Endometrial microvascular endothelial cells (primary cell): ENCODE measurements at regions not wholly inside any gene's neighbourhood (a gene's known extent, or its start where the extent isn't known, plus 50 kb on each side); places are given as distances from the start of the nearest gene placed in this dataset.

ENCODE experiments used
- in situ Hi-C: cut with HindIII; loops from 2 replicates; pipeline ENCODE4 v1.10.0; 2017; ENCODE audit warnings: low sequenced_read_pairs, low pct_unique_long_range_greater_than_20kb; ENCODE audit errors: inconsistent ontology term

DNA sequence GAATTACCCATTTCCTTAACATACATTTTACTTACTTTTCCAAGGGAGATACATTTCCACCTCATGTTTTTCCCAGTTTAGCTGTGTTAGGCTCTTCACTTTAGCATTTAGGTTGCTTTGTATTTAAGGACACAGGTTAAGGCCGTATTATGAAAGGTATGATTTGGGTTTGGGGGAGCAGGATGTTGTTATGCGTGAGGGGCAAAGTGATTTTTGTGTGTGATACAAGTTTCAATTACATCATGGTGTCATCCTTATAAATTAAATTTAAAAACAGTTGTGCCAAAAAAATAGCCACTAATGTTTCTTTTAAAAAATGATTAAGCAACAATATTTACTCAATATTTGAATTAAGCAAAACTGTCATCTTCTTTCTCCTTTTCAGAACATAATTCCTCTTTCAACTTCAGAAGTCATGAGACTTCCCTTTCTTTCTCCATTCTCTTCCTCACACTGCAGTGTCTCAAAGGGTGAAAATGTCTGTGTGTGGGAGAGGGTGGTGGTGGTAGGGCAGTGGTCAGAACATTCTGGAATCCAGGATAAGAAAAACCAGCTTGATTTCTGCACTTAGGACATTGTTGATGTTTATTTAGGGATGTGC lies 126.2 kb downstream of the KCNRG start:
- in situ Hi-C loops: no loop called here

DNA sequence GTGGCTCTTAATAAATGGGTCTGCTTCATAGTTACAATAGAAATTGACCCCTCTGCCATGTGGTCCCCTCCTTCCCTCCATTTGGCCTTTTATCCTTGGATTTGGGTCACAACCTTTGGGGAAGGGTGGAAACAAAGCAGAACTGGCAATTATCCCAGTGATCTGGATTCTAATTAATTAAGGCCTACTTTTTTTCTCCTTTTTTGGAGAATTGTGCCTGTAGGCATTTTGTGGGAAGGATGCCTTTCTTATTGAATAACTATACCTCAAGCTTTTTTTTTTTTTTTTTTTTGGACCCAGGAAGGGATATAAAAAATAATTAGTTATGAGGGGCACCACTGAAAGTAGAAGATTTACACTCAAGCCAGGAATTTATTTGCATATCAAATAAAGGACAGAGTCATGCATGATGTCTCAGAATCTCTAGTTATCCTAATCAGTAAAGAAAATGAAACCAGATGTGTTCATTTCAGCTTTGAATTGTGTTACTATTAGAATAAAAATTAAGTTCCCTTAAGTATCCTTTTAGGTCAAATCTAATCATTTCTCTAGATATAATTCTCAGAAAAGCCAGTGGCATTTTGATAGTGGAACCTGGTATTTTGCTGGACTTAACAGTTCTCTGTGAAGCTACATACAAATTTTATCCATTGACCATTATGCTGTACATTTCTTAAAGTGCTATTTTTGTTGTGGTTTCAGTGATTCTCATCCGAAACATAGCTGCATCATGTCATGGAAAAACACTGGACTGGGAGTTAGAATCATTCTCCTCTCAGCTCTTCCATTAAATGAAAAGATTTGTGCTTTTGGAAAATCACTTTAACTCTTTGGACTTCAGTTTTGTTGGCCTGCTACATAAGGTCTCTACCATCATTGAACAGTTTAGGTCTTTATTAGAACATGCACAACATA lies 129.3 kb downstream of the KCNRG start:
- in situ Hi-C loops: no loop called here

DNA sequence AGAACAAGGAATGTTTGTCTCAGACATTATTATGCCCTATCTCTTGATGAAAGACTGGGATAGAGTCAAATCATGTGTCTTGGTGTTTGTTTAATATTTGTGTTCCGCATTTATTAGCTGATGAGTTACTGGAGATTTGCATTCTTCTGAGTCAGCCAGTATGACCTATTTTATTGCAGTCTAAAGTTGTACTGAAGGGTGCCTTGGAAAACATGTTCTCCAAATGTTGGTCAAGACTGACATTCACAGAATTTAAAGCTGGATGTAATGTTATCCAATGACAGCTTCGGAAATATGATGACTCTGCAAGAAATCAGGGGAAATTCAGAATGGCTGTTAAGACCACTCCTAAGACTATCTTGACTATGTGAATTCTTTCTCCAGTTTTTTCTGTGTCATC lies 134.0 kb downstream of the KCNRG start:
- in situ Hi-C loops: no loop called here

DNA sequence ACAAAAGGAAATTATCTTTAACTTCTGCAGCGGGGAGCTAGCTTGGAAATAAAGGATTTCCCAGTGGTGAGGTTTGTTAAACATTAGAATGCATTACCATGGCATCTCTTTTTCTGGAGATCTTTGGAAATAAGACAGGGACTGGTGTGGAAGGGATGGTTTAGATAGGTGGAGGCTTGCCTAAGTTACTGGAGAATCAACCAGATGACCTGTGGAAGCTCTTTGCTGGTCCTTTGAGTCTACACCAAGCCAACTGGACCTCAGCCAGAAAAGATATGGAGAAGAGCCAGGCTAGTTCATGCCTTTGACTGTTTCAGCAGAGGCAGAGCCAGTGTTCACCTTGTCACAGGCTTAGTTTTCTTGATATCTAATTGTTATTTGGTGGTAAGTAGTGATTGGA lies 134.7 kb downstream of the KCNRG start:
- in situ Hi-C loops: no loop called here

DNA sequence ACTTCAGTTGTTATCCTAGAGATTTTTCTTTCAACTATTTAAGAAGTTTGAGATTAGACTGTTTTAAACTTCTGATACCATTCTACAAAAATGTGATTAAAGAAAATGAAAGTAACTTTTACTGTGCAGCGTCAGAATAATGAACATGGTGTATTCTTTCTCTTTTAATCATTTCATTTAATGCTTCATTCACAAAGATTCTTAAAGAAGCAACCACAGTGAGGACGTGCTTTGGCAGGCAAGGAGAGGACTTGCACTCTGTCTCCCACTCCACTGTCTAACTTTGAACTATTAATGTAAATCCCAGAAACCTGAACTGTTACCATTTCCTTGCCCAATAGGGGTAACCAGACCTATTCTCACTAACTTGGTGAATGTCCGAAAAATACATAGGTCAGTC lies 137.0 kb downstream of the KCNRG start:
- in situ Hi-C loops: no loop called here

DNA sequence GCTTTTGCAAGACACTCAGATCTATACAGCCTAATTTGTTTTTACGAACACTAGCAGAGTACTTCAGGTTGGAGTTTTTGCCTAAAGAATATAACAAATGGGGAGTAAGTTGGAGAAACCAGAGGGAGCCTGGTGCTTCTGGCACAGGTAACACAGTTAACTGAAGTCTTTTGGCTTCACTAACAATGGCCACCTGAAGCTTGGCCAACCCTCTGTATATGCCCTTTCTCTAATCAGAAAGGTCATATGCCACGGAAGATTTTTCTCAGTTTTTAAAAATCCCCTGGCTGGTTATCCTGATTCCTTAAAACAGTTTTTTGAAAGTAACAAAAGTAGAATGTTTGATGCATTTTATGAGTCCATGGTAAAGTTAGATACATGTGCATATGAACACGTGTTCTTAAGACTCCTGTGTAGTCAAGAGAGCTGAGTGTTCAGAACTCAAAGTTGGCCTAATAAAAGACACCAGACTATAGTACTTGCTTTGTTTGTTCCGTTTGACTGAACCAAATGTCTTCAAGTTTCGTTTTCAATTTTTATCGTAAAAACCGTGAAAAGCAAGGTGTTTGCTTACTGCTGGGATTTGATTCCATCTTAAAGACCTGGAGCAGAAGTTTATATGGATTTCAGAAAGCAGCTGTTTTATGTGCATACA lies 137.5 kb downstream of the KCNRG start:
- in situ Hi-C loops: no loop called here

DNA sequence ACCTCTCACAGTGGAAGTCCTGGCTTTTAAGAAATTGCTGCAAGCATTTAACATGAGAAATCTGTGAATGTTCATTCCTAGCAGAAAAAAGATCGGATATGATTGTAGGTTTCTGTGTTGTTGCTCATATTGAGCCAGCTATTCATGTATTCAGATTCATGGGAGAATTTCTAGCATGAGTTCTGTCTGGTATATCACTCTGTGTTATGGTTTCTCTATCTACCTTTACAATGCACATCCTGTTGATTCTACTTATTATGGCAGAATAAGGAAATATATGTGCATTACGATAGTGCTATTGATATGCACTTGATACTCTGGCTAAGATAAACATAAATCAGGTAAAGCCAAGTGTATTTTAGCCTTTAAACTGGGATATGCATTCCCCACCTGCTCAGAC lies 138.2 kb downstream of the KCNRG start:
- in situ Hi-C loops: no loop called here

DNA sequence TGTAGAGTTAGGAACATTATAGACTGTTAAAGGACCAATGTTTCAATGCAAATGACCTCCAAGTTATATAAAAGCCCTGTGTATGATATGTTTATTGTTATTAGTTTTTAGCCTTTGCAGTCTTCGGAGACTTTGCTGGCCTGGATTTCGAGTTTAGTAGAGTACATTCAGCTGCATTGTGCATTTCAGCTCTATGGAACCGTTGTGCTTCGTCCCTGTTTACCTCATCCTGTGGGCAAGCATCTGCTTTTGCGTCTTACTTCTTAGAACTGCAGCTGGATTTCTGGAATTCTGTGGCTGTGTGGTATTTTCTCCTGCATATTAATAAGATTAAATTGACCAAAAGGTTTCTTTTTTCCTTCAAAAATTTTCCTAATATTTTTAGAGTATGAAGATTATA lies 138.6 kb downstream of the KCNRG start:
- in situ Hi-C loops: no loop called here

DNA sequence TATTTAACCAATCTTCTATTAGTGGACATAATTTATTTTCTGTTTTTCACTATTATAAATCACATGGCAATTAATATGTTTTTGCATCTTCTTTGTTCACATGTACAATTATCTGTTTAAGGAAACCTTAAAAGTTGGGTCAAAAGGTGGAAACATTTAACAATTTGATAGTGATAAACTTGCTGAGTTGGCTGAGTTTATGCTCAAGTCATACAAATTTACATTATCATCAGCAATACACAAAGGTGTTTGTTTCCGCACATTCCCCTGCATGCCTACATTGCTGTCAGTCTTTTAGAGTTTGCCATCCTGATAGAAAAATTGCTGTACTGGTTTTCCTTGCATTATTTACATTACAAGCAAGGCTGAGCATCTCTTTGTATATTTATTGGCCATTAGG lies 139.5 kb downstream of the KCNRG start:
- in situ Hi-C loops: no loop called here

DNA sequence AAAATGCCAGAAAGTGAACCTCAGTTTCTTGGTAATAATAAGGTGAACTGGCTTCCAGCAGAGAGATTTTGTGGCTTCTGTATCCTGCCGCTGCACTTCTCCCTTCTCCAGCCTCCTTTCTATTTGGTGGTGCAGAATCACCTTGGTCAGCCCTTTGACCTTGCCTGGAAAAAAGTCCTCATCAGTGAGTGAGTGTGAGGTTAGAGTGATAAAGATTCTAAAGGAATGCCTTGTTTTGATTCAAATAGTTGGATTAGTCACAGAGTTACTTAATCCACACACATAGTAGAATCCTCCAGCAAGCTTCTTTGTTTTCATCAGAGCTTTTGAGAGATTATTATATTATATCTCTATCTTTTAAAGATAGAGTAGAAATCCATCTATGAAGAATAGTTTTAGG lies 140.9 kb downstream of the KCNRG start:
- in situ Hi-C loops: no loop called here

DNA sequence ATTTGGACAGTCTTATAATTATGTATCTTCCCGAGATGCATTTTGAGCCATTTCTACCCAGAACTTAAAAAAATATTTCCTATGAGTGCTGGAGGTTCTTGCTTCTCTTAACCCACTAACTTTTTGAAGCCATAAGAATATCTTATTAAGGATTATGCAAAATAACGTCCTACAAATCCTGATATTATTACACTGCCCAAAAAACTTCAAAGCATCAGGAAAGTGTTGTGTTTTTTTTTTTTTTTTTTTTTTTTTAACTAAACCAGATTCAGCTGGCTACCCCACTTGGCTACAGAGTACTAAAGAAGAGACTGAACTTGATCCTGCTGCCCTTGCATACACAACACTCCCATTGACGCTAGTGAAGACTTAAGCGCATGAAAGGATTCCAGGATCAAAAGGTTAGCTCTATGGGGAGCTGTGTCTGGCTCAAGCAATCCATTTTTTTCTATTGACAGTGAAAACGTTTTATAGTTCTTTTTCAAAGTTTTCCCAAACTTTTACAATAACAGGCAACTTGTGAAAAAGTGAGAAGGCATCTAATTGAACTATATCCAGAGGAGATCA lies 141.4 kb downstream of the KCNRG start:
- in situ Hi-C loops: no loop called here

DNA sequence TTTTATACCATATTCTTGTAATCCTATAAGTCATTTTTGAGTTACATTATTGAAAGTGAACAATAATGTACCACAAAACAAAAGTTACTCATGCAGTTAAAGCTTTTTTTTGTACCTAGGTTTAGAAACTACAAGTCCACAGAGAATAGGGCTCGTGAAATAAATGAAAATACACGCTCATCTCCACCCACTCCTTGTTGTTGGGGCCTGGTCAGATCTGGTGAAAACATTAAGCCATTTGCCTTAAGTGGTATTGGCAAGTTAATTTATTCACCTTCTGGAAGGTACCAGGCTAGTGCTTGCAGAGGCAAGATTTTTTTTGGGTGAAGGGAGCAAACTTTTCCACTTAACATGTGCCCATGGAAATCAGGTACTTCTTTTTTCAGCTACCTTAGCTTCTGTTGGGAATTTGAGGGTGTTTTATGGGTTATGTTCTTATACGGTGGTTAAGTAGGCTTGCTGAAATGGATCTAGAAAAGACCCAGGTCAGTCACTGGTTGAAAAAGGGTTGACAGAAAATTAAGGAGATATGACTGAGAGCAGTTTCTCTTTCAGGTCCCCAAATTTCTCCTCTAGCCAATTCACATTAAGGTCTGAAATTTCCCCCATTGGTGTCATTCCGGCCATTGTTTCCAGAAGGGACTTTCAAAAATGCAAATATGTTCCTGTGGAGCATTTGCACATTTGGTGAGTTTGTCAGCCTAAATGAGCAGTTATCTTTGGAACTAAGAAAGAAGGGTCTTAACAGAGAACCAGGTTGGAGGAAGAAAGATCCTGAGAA lies 143.3 kb downstream of the KCNRG start:
- in situ Hi-C loops: no loop called here

DNA sequence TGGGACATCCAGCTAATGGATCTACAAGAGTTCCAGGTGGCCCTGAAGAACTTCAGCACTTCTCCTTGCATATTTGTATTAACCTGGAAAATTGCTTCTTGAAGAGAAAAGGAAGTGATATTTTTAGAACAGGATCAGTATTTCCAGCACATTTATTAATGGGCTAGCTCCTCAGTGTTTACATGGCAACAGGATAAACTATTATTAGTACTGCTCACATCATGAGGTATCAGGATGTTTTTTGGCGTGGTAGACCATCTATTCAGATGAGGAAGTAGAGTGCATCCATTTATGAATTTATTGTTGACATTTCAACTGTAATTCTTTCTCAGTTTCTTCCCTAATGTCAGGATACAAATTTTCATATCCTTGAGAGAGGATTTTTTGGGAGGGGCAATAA lies 144.4 kb downstream of the KCNRG start:
- in situ Hi-C loops: no loop called here

DNA sequence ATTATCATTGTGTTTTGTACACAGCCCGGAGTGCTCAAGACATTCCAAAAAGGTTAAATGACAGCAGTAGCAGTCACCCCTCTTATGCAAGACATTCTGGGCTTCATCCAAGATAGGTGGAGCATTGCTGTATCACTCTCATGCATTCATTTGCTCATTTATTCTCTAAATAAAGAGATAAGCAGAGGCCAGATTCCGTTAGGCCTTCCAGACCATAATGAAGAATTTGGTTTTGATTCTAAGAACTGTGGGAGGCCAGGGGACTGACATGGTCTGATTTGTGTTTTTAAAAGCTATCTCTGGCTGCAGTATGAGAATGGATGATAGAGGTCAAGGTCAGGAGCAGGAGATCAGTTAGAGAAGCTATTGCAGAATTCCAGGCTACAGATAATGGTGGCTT lies 145.8 kb downstream of the KCNRG start:
- in situ Hi-C loops: no loop called here

DNA sequence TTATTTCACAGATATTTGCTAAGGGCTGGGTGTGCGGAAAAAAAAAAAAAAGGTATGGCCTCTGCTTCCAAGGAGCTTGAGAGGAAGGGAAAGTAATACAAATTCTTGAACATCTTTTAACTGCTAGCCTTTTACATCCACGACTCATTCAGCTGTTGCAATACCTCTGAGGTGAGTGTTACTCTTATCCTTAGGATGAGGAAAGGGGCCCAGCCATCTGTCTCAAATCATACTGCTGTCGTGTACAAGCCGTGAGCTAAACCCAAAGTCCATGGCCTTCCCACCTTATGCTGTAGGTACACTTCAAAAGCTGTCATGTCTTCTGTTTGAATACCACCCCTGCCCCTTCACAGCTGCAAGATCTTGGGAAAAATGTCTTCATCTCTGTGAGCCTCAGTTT lies 146.8 kb downstream of the KCNRG start:
- in situ Hi-C loops: no loop called here

DNA sequence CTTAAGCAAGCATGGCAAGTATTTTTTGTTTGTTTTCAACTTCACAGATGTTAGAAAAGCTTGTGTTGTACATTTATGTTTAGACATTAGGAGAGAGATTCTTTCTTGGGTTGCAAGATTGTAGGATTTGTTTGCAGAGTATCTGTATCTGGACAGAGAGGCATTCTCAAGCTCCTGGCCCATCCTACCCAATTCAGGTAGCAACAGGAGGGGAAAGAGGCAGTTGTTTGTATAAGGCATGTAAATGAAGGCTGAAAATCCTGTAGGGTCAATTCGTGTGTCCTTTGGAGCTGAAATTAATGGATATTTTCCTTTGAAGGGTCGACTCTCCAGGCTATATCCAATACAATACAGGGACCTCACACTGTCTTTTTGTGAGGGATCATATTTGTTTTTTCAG lies 147.3 kb downstream of the KCNRG start:
- in situ Hi-C loops: no loop called here

DNA sequence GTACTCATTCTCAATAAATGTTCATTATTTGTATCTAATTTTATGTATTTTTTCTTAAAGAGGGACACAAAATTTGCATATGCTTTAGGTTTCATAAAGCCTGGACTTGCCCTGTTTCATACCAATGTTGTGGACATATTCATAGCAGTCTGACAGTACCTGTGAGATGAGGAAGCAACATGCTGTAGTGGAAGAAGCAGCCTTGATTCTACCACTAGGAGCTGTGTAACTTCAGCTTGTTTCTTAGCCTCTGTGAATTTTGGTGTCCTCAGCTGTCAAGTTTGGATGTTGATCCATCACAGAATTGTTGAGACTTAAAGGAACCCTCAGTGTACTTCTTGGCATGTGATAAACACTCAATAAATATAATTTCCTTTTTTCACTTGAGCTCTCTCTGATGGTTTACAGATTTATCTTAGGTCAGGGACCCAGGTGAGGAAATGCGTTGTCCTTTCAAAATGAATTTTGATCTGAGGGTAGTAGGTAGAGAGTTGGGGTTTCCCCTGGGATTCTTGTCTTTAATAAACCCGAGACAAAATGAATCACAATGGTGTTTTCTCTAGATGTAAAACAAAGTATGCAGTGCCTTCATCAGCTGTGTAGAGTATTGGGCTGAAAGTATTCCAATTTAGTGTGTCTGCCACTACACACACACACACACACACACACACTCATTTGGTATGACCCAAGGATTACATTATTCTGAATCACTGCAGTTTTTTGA lies 152.1 kb downstream of the KCNRG start:
- in situ Hi-C loops: no loop called here

DNA sequence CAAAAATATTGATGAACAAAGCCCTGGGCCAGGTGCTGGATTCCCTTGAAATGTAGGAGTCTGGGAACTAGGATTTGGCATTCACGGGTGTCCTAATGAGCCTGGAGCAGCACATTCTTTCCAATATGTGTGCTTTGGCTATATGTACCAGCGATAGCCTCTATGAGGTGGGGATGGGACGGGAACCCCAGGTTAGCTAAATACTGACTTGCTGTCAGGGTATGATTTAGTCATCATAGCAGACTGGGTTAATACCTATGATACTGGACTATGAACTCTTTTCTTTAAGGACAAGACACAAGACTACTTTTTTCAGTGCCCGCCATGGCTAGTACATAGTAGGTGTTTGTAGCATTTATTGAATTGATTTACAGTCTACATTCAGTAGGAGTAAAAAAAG lies 152.7 kb downstream of the KCNRG start:
- in situ Hi-C loops: no loop called here

DNA sequence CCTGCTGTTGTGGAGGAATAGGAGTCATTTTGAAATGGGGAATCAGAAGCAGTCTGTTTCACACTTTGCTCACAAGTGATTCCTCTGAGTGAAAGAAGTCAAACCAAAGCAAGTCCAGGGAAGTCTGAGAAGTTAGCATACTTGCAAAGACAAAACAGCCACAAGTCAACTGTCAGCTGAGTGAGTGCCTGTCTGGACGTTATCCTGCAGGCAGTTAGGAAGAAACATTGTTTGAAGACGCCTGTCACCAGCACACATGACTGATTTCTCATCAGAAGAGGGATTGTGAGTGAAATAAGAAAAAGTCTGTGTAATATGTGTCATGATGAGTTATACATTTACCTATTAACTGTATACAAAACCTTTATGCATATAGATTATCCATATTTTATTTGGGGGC lies 153.5 kb downstream of the KCNRG start:
- in situ Hi-C loops: no loop called here
